ENCODE measurements at regions not wholly inside any gene's neighbourhood (a gene's known extent, or its start where the extent isn't known, plus 50 kb on each side); places are given as distances from the start of the nearest gene placed in this dataset.
"Not testable (repeated sequence)": the region's sequence is repeated elsewhere in the genome, so short reads cannot be mapped to it uniquely, and the experiment has no call there.

- no peak for DNase-seq
These were observed 185.0 kb downstream of the TBX18 start for GRCh38 chr6:84579404-84579803.

- DNase-seq = no peak
These were observed 188.4 kb downstream of the TBX18 start for GRCh38 chr6:84576029-84576428.

- peak; percentile 21 for DNase-seq
These were observed 189.1 kb downstream of the TBX18 start for GRCh38 chr6:84575264-84575663.

GRCh38 chr6:84569882-84570281, 194.5 kb downstream of the TBX18 start:
- no peak for DNase-seq

- DNase-seq = no peak
These were observed 195.4 kb downstream of the TBX18 start for GRCh38 chr6:84568971-84569370.

- not testable (repeated sequence) for DNase-seq
These were observed 198.7 kb downstream of the TBX18 start for GRCh38 chr6:84565718-84566117.

GRCh38 chr6:84560436-84561390, 203.7 kb downstream of the TBX18 start:
- peak; percentile 86 for DNase-seq

GRCh38 chr6:84556541-84557335, 207.7 kb downstream of the TBX18 start:
- no peak for DNase-seq

GRCh38 chr6:84554706-84555105, 209.7 kb downstream of the TBX18 start:
- no peak for DNase-seq

GRCh38 chr6:84554074-84554473, 210.3 kb downstream of the TBX18 start:
- no peak for DNase-seq

- DNase-seq = no peak
These were observed 210.9 kb downstream of the TBX18 start for GRCh38 chr6:84553527-84553926.

GRCh38 chr6:84551797-84552196, 212.6 kb downstream of the TBX18 start:
- DNase-seq = no peak

- DNase-seq = no peak
These were observed 214.5 kb downstream of the TBX18 start for GRCh38 chr6:84549917-84550316.

GRCh38 chr6:84547341-84547801, 217.0 kb downstream of the TBX18 start:
- DNase-seq = no peak

GRCh38 chr6:84546427-84546914, 217.9 kb downstream of the TBX18 start:
- no peak for DNase-seq

- DNase-seq = no peak
These were observed 225.1 kb downstream of the TBX18 start for GRCh38 chr6:84539122-84539856.

GRCh38 chr6:84536885-84537638, 227.3 kb downstream of the TBX18 start:
- no peak for DNase-seq

- no peak for DNase-seq
These were observed 236.2 kb downstream of the TBX18 start for GRCh38 chr6:84528201-84528600.

GRCh38 chr6:84526631-84527030, 237.8 kb downstream of the TBX18 start:
- DNase-seq = no peak

GRCh38 chr6:84525907-84526306, 238.5 kb downstream of the TBX18 start:
- DNase-seq = no peak

GRCh38 chr6:84524636-84525035, 239.8 kb downstream of the TBX18 start:
- DNase-seq = no peak

- DNase-seq = peak; percentile 74
These were observed 242.3 kb downstream of the TBX18 start for GRCh38 chr6:84522135-84522549.

All from kidney glomerular epithelial cell (primary cell).